CD4-positive, alpha-beta T cell treated with Interleukin-10 for 1 hour (primary cell): ENCODE measurements at regions not wholly inside any gene's neighbourhood (a gene's known extent, or its start where the extent isn't known, plus 50 kb on each side); places are given as distances from the start of the nearest gene placed in this dataset.

ENCODE experiments used
- DNase-seq: peaks from one replicate; pipeline ENCODE4 v3.0.0-alpha.2; 2020

DNA sequence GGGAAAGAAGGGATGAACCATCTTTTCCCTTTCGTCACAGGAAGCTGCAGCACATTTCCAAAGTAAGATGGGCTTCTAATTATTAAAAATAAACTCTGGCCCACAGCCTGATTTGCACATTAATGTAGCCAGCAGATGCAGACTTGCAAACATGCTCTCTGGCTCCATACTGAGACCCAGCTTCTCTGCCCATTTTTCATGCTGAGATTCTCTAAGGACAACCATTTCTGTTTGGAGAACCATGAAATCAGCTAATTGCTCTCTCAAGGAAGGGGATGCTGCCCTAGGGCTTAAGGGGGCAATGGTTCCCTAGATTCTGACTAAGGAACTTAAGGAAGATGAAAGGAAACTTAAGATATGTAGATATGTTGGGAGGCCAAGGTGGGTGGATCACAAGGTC lies 63.0 kb upstream of the CES5A start:
- no peak for DNase-seq

DNA sequence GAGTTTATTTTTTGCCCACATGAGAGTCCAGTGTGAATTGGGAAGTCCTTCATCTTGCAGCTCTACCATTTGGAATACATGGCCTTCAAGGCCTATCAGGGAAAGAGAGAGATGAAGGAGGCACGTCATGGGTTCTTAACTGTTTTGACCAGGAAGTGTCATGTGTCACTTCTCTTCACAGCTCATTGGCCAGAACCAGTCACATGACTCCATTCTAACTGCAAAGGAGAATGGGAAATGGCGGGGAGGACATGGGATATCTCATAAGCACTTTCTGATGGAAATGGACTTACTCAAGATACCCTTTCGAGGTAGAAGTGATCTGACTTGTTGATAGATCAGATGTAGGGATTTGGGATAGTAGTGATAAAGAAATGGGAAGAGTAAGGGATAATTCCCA lies 57.9 kb upstream of the CES5A start:
- no peak for DNase-seq

DNA sequence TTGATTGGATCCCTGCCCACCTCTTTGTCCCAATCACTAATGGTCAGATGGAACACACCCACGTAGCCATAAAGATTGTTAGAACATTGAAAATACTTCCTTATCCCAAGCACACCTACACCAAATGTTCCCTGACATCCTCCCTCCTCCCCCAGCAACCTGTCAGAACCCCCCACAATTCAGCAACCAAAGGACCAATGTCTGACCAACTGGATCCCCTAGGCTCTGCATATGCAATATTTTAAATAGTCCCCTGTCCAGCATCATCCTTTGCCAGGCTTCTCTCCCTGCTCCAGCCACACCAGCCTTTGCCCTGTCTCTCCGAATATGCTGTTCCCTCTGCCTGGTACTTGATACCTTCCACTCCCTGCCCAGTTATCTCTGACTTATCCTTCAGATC lies 54.9 kb upstream of the CES5A start:
- DNase-seq = no peak

DNA sequence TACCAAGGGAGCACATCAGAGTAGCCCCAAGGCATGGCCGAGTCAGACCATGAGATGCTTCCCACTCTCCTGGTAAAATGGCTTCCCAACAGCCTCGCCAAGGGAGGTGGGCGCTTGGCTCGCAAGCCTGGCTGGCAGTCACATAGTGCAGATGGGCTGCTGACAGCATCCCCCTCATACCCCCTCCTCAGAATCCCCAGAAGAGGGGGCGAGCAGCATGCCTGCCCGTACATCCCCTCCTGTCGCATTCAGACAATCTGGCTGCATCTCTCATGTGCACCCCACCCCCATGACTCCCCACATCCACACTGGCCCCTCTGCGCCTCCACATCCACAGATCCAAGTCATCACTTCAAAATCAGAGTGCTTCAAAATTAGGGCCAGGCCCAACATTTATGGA lies 54.0 kb upstream of the CES5A start:
- no peak for DNase-seq

DNA sequence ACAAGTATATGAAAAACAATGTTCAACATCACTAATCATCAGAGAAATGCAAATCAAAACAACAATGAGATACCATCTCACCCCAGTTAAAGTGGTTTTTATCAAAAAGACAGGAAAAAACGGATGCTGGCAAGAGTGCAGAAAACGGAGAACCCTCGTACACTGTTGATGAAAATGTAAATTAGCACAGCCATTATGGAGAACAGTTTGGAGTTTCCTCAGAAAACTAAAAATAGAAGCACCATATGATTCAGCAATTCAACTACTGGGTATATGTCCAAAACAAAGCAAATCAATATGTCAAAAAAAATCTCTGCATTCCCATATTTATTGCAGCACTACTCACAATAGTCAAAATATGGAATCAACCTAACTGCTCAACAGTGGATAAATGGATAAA lies 50.1 kb upstream of the CES5A start:
- no peak for DNase-seq
